ENCODE measurements at regions not wholly inside any gene's neighbourhood (a gene's known extent, or its start where the extent isn't known, plus 50 kb on each side); places are given as distances from the start of the nearest gene placed in this dataset.

DNA sequence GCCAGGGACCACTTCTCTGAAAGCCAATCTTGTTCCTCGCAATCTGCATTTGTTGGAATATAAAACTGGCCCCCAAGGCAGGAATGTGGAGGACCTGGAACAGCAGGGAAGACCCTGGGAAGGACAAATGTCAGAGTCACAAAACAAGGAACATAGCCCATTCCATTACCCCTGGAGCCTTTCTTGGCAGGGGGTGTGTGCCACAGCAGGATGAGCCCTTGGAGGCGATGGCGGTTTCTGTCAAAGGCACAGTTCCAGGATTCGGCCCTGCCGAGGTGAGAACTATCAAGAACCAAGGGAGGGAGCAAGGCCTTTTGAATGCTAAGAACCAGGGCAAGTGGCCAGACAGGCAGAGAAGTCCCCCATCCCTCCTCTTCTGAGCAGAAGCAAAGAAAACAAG is 204.3 kb downstream of the TRIM29 start:
- TF ChIP-seq, protein P1, sequence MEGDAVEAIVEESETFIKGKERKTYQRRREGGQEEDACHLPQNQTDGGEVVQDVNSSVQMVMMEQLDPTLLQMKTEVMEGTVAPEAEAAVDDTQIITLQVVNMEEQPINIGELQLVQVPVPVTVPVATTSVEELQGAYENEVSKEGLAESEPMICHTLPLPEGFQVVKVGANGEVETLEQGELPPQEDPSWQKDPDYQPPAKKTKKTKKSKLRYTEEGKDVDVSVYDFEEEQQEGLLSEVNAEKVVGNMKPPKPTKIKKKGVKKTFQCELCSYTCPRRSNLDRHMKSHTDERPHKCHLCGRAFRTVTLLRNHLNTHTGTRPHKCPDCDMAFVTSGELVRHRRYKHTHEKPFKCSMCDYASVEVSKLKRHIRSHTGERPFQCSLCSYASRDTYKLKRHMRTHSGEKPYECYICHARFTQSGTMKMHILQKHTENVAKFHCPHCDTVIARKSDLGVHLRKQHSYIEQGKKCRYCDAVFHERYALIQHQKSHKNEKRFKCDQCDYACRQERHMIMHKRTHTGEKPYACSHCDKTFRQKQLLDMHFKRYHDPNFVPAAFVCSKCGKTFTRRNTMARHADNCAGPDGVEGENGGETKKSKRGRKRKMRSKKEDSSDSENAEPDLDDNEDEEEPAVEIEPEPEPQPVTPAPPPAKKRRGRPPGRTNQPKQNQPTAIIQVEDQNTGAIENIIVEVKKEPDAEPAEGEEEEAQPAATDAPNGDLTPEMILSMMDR (IDR thresholded peaks at IDR 0.05; ENCODE audit: extremely low read depth in 1 of 2, insufficient read depth in 1 of 2, low read depth in 1 of 2, low read length in 2 of 2), result no peak
- TF ChIP-seq EZH2 (IDR thresholded peaks at IDR 0.05; ENCODE audit: borderline replicate concordance, low read depth, low read length, severe bottlenecking) (no peak), POLR2AphosphoS5 (IDR thresholded peaks at IDR 0.05; ENCODE audit: insufficient read depth, low read depth, low read length) (no peak), POLR2A (IDR thresholded peaks at IDR 0.05; ENCODE audit: low read depth, low read length) (no peak), JUN (IDR thresholded peaks at IDR 0.05; ENCODE audit: borderline replicate concordance, insufficient read depth, insufficient read length, low read depth) (no peak), GATA2 (IDR thresholded peaks at IDR 0.05; ENCODE audit: insufficient read depth, insufficient read length, low read depth, low read length) (no peak), FOS (IDR thresholded peaks at IDR 0.05; ENCODE audit: borderline replicate concordance, insufficient read depth, low read length) (no peak), MYC (IDR thresholded peaks at IDR 0.05; ENCODE audit: low read depth, low read length) (no peak)
- TF ChIP-seq, protein P2, sequence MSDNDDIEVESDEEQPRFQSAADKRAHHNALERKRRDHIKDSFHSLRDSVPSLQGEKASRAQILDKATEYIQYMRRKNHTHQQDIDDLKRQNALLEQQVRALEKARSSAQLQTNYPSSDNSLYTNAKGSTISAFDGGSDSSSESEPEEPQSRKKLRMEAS (IDR thresholded peaks at IDR 0.05; ENCODE audit: insufficient read depth, insufficient read length), result no peak

All from endothelial cell of umbilical vein (primary cell).